Neural cell (in vitro differentiated cells): ENCODE measurements at regions not wholly inside any gene's neighbourhood (a gene's known extent, or its start where the extent isn't known, plus 50 kb on each side); places are given as distances from the start of the nearest gene placed in this dataset.

Experiments used
- EP300 ChIP-seq: fragments of 450-650 bp; conservative IDR thresholded peaks from 2 replicates; pipeline ENCODE4 v1.6.1; 2014; ENCODE audit warnings: antibody characterized with exemption, mild to moderate bottlenecking, moderate library complexity; ENCODE audit not compliant: poor library complexity, severe bottlenecking
- EZH2 ChIP-seq: fragments of 200-600, 300-800 bp; shearing (Covaris generic), sonication (generic); IDR thresholded peaks from 2 replicates; pipeline ENCODE4 v1.6.1; 2014; ENCODE audit warnings: antibody characterized with exemption, low read length, borderline replicate concordance, mild to moderate bottlenecking; ENCODE audit not compliant: insufficient read depth, poor library complexity, severe bottlenecking
- POLR2AphosphoS5 ChIP-seq: IDR thresholded peaks from 2 replicates; pipeline ENCODE4 v1.6.1; 2012
- TF ChIP-seq, protein P1 (sequence below): fragments of 450-650 bp; IDR thresholded peaks from 2 replicates; pipeline ENCODE4 v1.5.1; 2014; ENCODE audit warnings: antibody characterized with exemption, mild to moderate bottlenecking, moderate library complexity; ENCODE audit not compliant: poor library complexity, severe bottlenecking
- TF ChIP-seq, protein P2 (sequence below): IDR thresholded peaks from 2 replicates; pipeline ENCODE4 v1.6.1; 2012; ENCODE audit warnings: borderline replicate concordance

DNA sequence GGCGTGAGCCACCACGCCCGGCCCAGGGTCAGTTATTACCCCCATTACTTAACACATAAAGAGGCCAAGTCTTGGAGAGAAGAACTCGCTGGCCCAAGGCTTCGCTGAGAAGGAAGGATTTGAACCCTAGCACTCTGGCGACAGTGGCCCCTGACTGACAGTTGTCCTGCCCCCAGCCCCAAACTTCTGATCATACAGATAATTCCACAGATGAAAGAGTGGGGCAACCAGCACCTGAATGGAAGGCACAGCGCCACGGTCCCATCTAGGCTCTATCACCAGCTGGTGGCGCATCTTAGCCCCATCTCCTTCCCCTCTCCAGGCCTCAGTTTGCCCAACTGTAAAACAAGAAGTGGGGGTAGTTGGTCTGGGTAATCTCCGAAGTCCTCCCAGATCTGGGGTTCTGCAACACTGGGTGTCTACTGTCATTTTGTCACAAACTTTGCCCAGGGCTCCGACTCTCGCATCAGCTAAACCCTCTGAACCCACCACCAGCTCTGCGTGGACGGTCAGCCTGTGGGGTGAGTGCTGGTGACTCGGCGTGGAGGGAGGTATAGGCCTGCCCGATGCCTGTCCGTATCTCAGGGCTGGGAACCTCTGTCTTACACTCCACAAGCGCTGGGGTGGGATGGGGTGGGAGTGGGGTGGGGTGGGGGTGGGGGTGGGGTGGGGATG, 209.3 kb downstream of the C9orf50 start:
- TF ChIP-seq, protein P1, sequence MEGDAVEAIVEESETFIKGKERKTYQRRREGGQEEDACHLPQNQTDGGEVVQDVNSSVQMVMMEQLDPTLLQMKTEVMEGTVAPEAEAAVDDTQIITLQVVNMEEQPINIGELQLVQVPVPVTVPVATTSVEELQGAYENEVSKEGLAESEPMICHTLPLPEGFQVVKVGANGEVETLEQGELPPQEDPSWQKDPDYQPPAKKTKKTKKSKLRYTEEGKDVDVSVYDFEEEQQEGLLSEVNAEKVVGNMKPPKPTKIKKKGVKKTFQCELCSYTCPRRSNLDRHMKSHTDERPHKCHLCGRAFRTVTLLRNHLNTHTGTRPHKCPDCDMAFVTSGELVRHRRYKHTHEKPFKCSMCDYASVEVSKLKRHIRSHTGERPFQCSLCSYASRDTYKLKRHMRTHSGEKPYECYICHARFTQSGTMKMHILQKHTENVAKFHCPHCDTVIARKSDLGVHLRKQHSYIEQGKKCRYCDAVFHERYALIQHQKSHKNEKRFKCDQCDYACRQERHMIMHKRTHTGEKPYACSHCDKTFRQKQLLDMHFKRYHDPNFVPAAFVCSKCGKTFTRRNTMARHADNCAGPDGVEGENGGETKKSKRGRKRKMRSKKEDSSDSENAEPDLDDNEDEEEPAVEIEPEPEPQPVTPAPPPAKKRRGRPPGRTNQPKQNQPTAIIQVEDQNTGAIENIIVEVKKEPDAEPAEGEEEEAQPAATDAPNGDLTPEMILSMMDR = no peak
- TF ChIP-seq EZH2 (no peak), EP300 (no peak), POLR2AphosphoS5 (no peak)
- TF ChIP-seq, protein P2, sequence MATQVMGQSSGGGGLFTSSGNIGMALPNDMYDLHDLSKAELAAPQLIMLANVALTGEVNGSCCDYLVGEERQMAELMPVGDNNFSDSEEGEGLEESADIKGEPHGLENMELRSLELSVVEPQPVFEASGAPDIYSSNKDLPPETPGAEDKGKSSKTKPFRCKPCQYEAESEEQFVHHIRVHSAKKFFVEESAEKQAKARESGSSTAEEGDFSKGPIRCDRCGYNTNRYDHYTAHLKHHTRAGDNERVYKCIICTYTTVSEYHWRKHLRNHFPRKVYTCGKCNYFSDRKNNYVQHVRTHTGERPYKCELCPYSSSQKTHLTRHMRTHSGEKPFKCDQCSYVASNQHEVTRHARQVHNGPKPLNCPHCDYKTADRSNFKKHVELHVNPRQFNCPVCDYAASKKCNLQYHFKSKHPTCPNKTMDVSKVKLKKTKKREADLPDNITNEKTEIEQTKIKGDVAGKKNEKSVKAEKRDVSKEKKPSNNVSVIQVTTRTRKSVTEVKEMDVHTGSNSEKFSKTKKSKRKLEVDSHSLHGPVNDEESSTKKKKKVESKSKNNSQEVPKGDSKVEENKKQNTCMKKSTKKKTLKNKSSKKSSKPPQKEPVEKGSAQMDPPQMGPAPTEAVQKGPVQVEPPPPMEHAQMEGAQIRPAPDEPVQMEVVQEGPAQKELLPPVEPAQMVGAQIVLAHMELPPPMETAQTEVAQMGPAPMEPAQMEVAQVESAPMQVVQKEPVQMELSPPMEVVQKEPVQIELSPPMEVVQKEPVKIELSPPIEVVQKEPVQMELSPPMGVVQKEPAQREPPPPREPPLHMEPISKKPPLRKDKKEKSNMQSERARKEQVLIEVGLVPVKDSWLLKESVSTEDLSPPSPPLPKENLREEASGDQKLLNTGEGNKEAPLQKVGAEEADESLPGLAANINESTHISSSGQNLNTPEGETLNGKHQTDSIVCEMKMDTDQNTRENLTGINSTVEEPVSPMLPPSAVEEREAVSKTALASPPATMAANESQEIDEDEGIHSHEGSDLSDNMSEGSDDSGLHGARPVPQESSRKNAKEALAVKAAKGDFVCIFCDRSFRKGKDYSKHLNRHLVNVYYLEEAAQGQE = no peak
